A673 (cell line): ENCODE measurements at regions not wholly inside any gene's neighbourhood (a gene's known extent, or its start where the extent isn't known, plus 50 kb on each side); places are given as distances from the start of the nearest gene placed in this dataset.

Experiments used
- BruUV-seq: library from RNA; stranded (reverse); fragments of 400-500 nt; replicated peaks from 2 replicates; lab custom pipeline; 2021; lab: Mats Ljungman, UMichigan
- CTCF ChIA-PET: fragments of 300-600 bp; sonication (Branson Sonifier 250); formaldehyde crosslinking; loops from one replicate; lab custom pipeline; 2022; ENCODE audit warnings: antibody characterized with exemption; lab: Charles Lee
- POLR2A ChIA-PET: fragments of 300-600 bp; sonication (Branson Sonifier 250); formaldehyde crosslinking; loops from one replicate; lab custom pipeline; 2022; ENCODE audit warnings: antibody characterized with exemption; ENCODE audit not compliant: low non-redundant PET; lab: Charles Lee
- DNase-seq: peaks from one replicate; pipeline ENCODE4 v3.0.0-alpha.2; 2015; ENCODE audit warnings: low spot score
- H3K27ac ChIP-seq: fragments of 200-600 bp; sonication (generic); 2 replicates; pipeline ENCODE4 v1.5.1; 2016; ENCODE audit warnings: mixed run types, low read depth, mild to moderate bottlenecking, mixed read lengths, antibody characterized with exemption, low read length; ENCODE audit not compliant: poor library complexity, severe bottlenecking
- H3K27me3 ChIP-seq: fragments of 200-600 bp; sonication (generic); replicated peaks from 2 replicates; pipeline ENCODE4 v1.6.1; 2017; ENCODE audit warnings: mixed run types, low read depth, mild to moderate bottlenecking, mixed read lengths, antibody characterized with exemption, low read length; ENCODE audit not compliant: insufficient read depth, poor library complexity
- H3K36me3 ChIP-seq: fragments of 200-600 bp; sonication (generic); 2 replicates; pipeline ENCODE4 v1.6.1; 2016; ENCODE audit warnings: mixed run types, mild to moderate bottlenecking, mixed read lengths, antibody characterized with exemption, low read length; ENCODE audit not compliant: insufficient read depth, poor library complexity, severe bottlenecking
- H3K4me1 ChIP-seq: fragments of 200-600 bp; sonication (generic); 2 replicates; pipeline ENCODE4 v1.6.1; 2017; ENCODE audit warnings: mixed run types, mild to moderate bottlenecking, mixed read lengths, antibody characterized with exemption, low read length; ENCODE audit not compliant: insufficient read depth, poor library complexity, severe bottlenecking
- H3K4me3 ChIP-seq: fragments of 200-600 bp; sonication (generic); 2 replicates; pipeline ENCODE4 v1.5.1; 2016; ENCODE audit warnings: low read depth, mixed run types, mild to moderate bottlenecking, mixed read lengths, low read length; ENCODE audit not compliant: poor library complexity, severe bottlenecking
- H3K9me3 ChIP-seq: fragments of 200-600 bp; sonication (generic); 2 replicates; pipeline ENCODE4 v1.6.1; 2016; ENCODE audit warnings: mixed run types, low read depth, mild to moderate bottlenecking, mixed read lengths, antibody characterized with exemption, low read length; ENCODE audit not compliant: poor library complexity, severe bottlenecking
- CTCF ChIP-seq: fragments of 300-800, 200-600 bp; sonication (generic); conservative IDR thresholded peaks from 2 replicates; pipeline ENCODE4 v1.5.1; 2017; ENCODE audit warnings: low read depth, mild to moderate bottlenecking, antibody characterized with exemption, low read length, moderate library complexity, mixed read lengths
- EZH2 ChIP-seq: fragments of 200-600 bp; sonication (generic); IDR thresholded peaks from 2 replicates; pipeline ENCODE4 v1.6.1; 2017; ENCODE audit warnings: borderline replicate concordance, low read depth, mild to moderate bottlenecking, mixed read lengths, antibody characterized with exemption, low read length; ENCODE audit not compliant: poor library complexity, severe bottlenecking
- intact Hi-C: fragments of 100-400 bp; cut with micrococcal nuclease; formaldehyde crosslinking; loops from one replicate; pipeline ENCODE4 v1.10.0; 2022; ENCODE audit not compliant: unreplicated experiment

GRCh38 chr1:47635111-47635510 lies 197.3 kb downstream of the FOXD2 start:
- ChIA-PET CTCF (no interaction called here), POLR2A (no interaction called here)
- peaks cover 8% of the 10 kb centered on the region for H3K27me3 ChIP-seq
- TF ChIP-seq CTCF (no peak), EZH2 (no peak)
- no peaks in the 10 kb centered on the region for H3K36me3 ChIP-seq
- intact Hi-C loops = no loop called here
- DNase-seq = no peak
- no peaks in the 10 kb centered on the region for H3K4me1 ChIP-seq
- no TSS peak for BruUV-seq
- no peaks in the 10 kb centered on the region for H3K9me3 ChIP-seq
- H3K4me3 ChIP-seq = no peak overlapping the region
- H3K27ac ChIP-seq = no peak overlapping the region

GRCh38 chr1:47635597-47635996 lies 197.8 kb downstream of the FOXD2 start:
- Histone ChIP-seq H3K36me3 (no peaks in the 10 kb centered on the region), H3K27me3 (peaks cover 8% of the 10 kb centered on the region), H3K9me3 (no peaks in the 10 kb centered on the region), H3K4me1 (no peaks in the 10 kb centered on the region), H3K27ac (no peak overlapping the region), H3K4me3 (no peak overlapping the region)
- no TSS peak for BruUV-seq
- intact Hi-C loops = no loop called here
- TF ChIP-seq EZH2 = no peak
- no peak for TF ChIP-seq CTCF
- CTCF ChIA-PET = no interaction called here
- no peak for DNase-seq
- POLR2A ChIA-PET = no interaction called here

- Histone ChIP-seq H3K27me3 (peaks cover 8% of the 10 kb centered on the region), H3K27ac (no peak overlapping the region), H3K4me3 (no peak overlapping the region), H3K4me1 (no peaks in the 10 kb centered on the region), H3K36me3 (no peaks in the 10 kb centered on the region), H3K9me3 (no peaks in the 10 kb centered on the region)
- no peak for TF ChIP-seq EZH2
- TF ChIP-seq CTCF = no peak
- ChIA-PET POLR2A (no interaction called here), CTCF (no interaction called here)
- intact Hi-C loops = no loop called here
- no peak for DNase-seq
- no TSS peak for BruUV-seq
These were observed 199.4 kb downstream of the FOXD2 start for GRCh38 chr1:47637111-47637685.
